ENCODE measurements at regions not wholly inside any gene's neighbourhood (a gene's known extent, or its start where the extent isn't known, plus 50 kb on each side); places are given as distances from the start of the nearest gene placed in this dataset.

DNA sequence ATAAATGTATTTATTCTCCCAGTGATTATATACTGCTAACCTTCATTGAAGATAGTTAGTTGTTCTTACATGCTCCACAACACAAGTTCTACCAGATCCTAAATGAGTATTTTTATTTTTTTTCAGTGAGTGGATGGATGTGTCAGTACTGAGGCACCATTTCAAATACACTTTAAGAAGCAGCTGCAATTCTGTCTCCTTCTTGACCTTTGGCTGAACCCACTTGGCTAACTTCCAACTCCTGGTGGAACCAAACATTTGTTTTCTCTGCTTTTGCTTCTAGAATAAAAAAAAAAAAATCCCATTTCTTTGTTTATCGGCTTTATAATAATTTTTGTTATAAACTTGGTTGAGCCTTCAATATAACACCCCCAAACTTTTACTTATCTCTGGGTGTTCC is 458.3 kb upstream of the MAP3K7 start:
- TF ChIP-seq TAF1 (IDR thresholded peaks at IDR 0.05; ENCODE audit: borderline replicate concordance, low read depth, low read length), result no peak
- TF ChIP-seq POLR2AphosphoS5 (IDR thresholded peaks at IDR 0.05; ENCODE audit: low read depth, low read length), result no peak
- TF ChIP-seq POLR2A (IDR thresholded peaks at IDR 0.05; ENCODE audit: low read depth, low read length), result no peak
